ENCODE measurements at regions not wholly inside any gene's neighbourhood (a gene's known extent, or its start where the extent isn't known, plus 50 kb on each side); places are given as distances from the start of the nearest gene placed in this dataset.

- DNase-seq (ENCODE audit: low read depth) = no peak
- H3K4me3 ChIP-seq (ENCODE audit: low read depth, low read length) = no peak overlapping the region
- TF ChIP-seq MAX (IDR thresholded peaks at IDR 0.05; ENCODE audit: low read depth, low read length) = no peak
- no peak for TF ChIP-seq POLR2A (IDR thresholded peaks at IDR 0.05; ENCODE audit: extremely low read depth, insufficient read length)
- TF ChIP-seq CTCF (IDR thresholded peaks at IDR 0.05; ENCODE audit: low read depth, low read length) = no peak
- no peak for TF ChIP-seq MYC (IDR thresholded peaks at IDR 0.05; ENCODE audit: low read depth, low read length)
These were observed 119.7 kb downstream of the UCHL5 start for GRCh38 chr1:192939440-192939839.

- H3K4me3 ChIP-seq (ENCODE audit: low read depth, low read length) = no peak overlapping the region
- DNase-seq (ENCODE audit: low read depth) = no peak
These were observed 118.5 kb downstream of the UCHL5 start for GRCh38 chr1:192940658-192941057.

GRCh38 chr1:192941722-192942411 lies 117.3 kb downstream of the UCHL5 start:
- no peak for DNase-seq (ENCODE audit: low read depth)
- TF ChIP-seq POLR2A (IDR thresholded peaks at IDR 0.05; ENCODE audit: extremely low read depth, insufficient read length) (no peak), CTCF (IDR thresholded peaks at IDR 0.05; ENCODE audit: low read depth, low read length) (no peak), MYC (IDR thresholded peaks at IDR 0.05; ENCODE audit: low read depth, low read length) (no peak), MAX (IDR thresholded peaks at IDR 0.05; ENCODE audit: low read depth, low read length) (no peak)
- no peak overlapping the region for H3K4me3 ChIP-seq (ENCODE audit: low read depth, low read length)

More at GRCh38 chr1:192940658-192941057, 118.5 kb downstream of the UCHL5 start:
- no peak for TF ChIP-seq CTCF (IDR thresholded peaks at IDR 0.05; ENCODE audit: low read depth, low read length)
- TF ChIP-seq MYC (IDR thresholded peaks at IDR 0.05; ENCODE audit: low read depth, low read length) = no peak
- TF ChIP-seq MAX (IDR thresholded peaks at IDR 0.05; ENCODE audit: low read depth, low read length) = no peak
- TF ChIP-seq POLR2A (IDR thresholded peaks at IDR 0.05; ENCODE audit: extremely low read depth, insufficient read length) = no peak

- TF ChIP-seq POLR2A (IDR thresholded peaks at IDR 0.05; ENCODE audit: extremely low read depth, insufficient read length) (no peak), MYC (IDR thresholded peaks at IDR 0.05; ENCODE audit: low read depth, low read length) (no peak), CTCF (IDR thresholded peaks at IDR 0.05; ENCODE audit: low read depth, low read length) (no peak), MAX (IDR thresholded peaks at IDR 0.05; ENCODE audit: low read depth, low read length) (no peak)
- no peak for DNase-seq (ENCODE audit: low read depth)
- H3K4me3 ChIP-seq (ENCODE audit: low read depth, low read length) = no peak overlapping the region
These were observed 116.1 kb downstream of the UCHL5 start for GRCh38 chr1:192943108-192943507.

- TF ChIP-seq CTCF (IDR thresholded peaks at IDR 0.05; ENCODE audit: low read depth, low read length) = no peak
- TF ChIP-seq MYC (IDR thresholded peaks at IDR 0.05; ENCODE audit: low read depth, low read length) = no peak
- TF ChIP-seq POLR2A (IDR thresholded peaks at IDR 0.05; ENCODE audit: extremely low read depth, insufficient read length) = no peak
- no peak for TF ChIP-seq MAX (IDR thresholded peaks at IDR 0.05; ENCODE audit: low read depth, low read length)
- no peak for DNase-seq (ENCODE audit: low read depth)
- no peak overlapping the region for H3K4me3 ChIP-seq (ENCODE audit: low read depth, low read length)
These were observed 115.6 kb downstream of the UCHL5 start for GRCh38 chr1:192943522-192943921.
